Stimulated activated CD4-positive, alpha-beta T cell treated with anti-CD3 and anti-CD28 coated beads, Interleukin-2, amount 100 ng/mL, for 4 hours (primary cell): ENCODE measurements at regions not wholly inside any gene's neighbourhood (a gene's known extent, or its start where the extent isn't known, plus 50 kb on each side); places are given as distances from the start of the nearest gene placed in this dataset.

Source experiments
- DNase-seq: peaks from one replicate; pipeline ENCODE4 v3.0.0-alpha.2; 2020; ENCODE audit warnings: low read depth

GRCh38 chr13:76210262-76210661, 574.1 kb downstream of the LMO7 start:
- no peak for DNase-seq

GRCh38 chr13:76198568-76199163, 562.5 kb downstream of the LMO7 start:
- no peak for DNase-seq

DNA sequence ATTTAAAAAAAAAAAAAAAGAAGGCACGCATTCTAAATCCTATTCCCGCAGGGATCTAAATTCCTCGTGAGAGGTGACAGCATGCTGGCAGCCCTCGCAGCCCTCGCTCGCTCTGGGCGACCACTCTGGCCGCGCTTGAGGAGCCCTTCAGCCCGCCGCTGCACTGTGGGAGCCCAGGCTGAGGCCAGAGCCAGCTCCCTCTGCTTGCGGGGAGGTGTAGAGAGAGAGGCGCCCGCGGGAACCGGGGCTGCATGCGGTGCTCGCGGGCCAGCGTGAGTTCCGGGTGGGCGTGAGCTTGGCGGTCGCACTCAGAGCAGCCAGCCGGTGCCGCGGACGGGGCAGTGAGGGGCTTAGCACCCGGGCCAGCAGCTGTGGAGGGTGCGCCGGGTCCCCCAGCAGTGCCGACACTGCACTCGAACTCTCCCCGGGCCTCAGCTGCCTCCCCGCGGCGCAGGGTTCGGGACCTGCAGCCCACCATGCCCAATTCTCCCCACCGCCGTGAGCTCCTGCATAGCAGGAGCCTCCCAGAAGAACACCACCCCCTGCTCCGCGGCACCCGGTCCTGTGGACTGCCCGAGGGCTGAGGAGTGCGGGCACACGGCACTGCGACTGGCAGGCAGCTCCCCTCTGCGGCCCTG, 553.9 kb downstream of the LMO7 start:
- no peak for DNase-seq

DNA sequence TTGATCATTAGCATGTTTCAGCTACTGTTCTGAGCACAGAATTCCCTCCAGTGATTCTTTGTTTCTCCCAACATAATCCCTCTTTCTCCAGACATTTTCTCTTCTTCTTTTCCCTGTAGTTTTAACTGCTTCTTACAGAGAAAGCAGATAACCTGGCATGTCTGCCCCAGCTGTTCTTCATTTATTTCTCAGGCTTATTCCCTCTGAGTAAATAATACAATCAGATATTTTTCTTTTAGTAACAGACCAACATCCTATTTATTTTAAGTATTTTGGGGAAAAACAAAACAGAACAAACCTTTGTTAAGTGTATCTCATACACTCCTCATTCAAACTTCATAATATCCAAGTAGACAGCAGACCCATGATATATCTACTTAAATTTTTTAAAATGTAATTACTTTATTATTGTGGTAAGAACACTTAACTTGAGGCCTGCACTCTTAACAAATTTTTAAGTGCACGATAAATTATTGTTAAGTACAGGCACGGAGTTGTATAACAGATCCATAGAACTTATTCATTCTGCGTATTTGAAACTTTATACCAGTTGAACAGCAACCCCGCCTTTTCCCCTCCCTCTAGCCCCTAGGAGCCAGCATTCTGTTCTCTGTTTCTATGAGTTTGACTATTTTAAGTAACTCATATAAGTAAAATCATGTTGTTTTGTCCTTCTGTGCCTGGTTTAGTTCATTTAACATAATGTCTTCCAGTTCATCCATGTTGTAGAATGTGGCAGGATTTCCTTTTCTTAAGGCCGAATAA, 540.0 kb downstream of the LMO7 start:
- DNase-seq = no peak

- no peak for DNase-seq
These were observed 532.5 kb downstream of the LMO7 start for GRCh38 chr13:76168661-76169060.

- no peak for DNase-seq
These were observed 528.2 kb downstream of the LMO7 start for GRCh38 chr13:76164290-76164689.

DNA sequence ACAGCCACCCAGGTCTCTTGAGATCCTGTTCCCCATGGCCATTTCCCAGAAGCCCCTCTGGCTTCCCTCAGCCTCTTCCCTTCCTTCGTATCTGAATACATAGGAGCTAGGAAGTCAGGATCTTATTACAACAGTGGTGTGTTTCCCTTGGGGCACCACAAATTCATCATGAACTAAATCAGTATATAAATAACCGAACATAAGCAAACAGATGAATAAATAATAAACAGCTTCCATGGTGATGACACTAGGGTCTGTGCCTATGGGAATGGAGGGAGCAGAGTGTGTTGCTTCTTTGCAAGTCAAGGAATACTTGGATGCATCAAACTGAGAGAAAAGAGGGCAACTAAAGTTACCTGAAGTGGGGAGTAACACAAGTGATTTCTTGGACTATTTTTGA, 527.6 kb downstream of the LMO7 start:
- DNase-seq = no peak

DNA sequence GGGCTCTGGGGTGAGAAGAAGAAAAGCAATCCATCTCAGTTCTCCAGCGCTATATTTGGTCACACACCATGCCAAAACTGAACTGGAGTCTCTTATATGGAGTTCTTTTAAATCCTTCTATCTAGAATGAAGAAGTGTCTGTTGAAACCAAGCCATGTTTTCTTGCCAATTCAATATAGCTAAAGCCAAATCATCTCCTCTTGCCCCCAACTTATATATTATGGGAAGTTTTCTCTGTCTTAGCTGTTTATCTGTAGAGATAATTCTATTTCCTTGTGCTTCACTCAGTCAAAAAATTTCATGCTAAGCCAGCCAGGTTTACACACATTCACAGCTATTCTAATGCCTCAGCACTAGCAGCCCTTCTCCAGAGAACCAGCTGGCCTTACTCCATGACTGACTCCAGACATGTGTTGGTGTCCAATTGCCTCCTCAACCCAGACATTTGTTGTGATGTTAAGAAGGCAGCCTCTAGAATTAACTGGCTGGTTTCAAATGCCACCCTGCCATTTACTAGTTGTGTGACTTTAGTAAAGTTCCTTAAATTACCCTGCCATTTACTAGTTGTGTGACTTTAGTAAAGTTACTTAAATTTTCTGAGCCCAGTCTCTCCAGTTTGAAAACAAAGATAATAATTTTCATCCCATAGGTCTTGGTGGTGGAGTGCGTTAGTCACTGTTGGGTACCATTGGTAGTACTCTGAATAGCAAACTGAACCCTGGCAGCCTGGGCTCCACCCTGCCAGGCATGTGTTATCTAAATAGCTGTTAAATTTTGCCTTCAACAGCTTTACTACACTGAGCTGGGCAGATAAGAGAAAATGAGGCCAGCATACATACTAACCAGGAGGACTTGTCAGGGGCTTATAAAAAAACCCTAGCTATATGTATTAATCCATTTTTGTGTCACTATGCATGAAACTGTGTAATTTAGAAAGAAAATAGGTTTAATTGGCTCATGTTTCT, 525.1 kb downstream of the LMO7 start:
- DNase-seq = no peak

DNA sequence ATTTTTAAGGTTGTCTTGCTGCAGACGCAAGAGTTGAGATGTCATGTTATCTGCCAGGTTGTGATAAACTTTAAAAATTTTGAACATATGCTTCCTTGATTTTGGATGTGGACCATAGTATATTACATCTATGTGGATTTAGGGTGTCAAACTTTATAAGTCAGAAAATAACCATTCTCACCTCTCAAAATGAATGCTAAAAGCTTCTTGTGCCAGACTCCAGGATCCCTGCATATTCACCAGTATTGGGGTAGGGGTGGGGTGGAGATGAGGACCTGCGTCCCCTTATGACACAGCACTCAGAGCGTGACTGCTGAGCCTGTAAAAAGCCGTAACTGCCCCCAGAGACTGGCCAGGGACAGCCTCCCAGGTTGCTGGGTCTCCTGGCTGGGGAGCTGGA, 524.4 kb downstream of the LMO7 start:
- no peak for DNase-seq

DNA sequence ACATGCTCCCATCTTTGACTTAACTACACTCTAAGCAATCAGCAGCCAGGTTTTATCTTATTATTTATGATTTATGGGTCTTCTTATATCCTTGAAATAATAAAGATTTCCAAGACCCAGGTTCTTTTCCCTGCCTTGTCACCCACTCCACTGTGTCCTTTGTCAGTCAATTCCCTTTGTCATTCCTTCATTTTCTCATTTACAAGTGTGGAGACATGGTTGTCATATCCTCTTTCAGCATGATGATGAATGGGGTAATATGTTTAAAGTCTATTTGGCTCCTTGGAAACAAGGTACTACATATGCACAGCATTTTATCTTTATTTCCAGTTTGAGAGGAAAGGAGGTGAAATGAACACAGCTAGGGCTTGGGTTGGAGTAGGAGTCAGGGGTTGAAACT, 521.8 kb downstream of the LMO7 start:
- no peak for DNase-seq

DNA sequence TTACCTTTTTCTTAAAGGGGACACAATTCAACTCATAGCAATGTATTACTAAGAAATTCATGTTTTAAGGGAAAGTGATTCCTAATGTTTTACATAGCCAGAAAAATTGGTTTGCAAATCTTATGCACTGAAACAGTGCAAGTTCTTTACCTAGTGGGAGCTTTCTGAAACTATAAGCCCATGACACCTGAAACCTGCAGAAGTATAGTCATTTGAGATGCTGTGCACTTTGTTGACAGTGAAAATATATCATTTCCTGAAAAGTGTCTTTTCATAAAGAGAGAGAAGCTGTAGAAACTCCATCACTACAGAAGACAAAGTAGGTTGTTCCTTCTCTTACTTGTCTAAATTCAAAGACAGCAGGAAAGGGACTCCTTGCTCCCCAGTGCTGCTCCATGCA, 517.1 kb downstream of the LMO7 start:
- no peak for DNase-seq

GRCh38 chr13:76148926-76149325, 512.8 kb downstream of the LMO7 start:
- DNase-seq = no peak

DNA sequence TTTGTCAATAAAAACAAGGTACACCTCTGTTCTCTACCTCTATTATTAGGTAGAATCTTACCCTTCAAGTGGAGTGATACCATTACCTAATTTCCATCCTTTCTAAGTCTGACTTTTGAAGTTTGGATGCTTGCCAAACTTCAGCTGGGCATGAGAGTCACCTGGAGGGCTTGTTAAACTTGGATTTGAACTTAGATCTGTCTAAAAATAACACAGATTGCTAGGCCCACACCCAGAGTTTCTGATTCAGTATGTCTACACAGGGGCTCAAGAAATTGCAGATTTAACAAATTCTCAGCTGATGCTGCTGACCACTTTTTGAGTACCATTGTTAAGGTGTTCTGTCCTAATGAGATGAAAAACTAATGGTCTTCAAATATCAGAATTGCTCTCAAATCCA, 512.2 kb downstream of the LMO7 start:
- DNase-seq = no peak

GRCh38 chr13:76132532-76132931, 496.4 kb downstream of the LMO7 start:
- DNase-seq = no peak

DNA sequence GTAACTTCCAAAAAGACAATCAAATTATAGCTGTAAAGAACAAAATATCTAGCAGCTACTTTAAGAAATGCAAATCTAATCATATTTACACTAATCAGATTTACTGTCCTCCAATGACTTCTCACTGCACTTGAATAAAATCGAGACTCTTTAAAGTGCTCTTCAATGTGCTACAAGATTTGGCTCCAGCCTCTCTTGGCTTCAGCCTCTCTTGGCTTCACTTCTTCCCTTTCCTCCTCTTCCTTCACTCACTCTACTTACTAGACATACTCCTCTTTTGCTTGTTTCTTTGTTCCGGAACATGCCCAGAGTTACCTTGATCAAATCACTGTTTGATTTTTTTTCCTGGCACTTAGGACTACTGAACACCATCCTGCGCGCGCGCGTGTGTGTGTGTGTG, 495.4 kb downstream of the LMO7 start:
- no peak for DNase-seq

DNA sequence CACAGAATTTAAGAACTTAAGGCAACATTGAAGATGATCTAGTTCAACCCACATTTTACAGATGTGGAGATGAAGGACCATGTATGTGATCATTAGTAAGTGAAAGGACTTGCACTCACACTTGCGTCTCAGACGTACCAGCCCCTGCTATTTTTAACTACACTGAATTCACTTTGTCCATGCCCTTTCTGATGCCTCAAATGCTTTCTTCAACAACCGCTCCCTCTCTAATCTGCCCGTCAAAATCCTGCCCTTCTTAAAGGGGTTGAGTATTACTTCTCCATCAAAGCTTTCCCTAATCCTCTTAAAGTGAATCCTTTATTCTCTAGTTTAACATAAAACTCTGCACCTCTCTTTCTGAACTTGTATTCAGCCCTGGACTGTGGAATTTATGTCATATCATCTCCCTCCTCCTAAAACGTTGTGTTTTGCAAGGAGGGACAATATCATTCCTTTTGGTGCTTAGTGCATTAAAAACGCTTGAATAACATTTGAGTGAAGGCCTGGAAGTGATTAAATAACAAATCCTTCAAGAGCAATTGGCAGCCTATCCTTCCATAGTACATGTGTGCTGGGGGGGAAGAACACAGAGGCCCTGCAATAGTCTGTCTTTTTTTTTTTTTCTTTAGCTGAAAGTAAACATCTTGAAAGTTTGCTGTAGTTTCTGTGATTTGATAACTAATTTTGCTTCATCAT, 493.3 kb downstream of the LMO7 start:
- no peak for DNase-seq

DNA sequence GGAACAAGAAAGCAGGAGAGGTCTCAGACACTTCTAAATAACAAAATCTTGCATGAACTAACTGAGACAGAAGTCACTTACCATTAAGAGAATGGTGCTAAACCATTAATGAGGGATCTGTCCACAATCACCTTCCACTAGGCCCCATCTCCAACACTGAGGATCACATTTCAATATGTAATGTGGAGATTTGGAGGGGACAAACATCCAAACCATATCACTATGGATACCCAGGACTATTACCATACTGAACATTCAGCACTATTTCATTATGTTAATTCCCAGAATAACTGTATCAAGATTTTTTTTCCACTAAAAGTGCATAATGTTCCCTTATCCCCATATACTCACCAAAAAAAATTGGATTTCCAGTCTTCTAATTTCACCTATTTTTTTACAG, 491.8 kb downstream of the LMO7 start:
- DNase-seq = no peak

DNA sequence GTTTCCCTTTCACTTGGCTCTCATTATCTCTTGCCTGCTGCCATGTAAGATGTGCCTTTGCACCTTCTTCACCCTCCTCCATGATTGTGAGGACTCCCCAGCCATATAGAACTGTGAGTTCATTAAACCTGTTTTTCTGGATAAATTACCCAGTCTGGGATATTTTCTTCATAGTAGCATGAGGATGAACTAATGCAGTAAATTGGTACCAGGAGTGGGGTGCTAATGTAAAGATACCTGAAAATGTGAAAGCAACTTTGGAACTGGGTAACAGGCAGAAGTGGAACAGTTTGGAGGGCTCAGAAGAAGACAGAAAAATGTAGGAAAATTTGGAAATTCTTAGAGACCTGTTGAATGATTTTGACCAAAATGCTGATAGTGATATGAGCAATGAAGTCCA, 487.4 kb downstream of the LMO7 start:
- DNase-seq = no peak

DNA sequence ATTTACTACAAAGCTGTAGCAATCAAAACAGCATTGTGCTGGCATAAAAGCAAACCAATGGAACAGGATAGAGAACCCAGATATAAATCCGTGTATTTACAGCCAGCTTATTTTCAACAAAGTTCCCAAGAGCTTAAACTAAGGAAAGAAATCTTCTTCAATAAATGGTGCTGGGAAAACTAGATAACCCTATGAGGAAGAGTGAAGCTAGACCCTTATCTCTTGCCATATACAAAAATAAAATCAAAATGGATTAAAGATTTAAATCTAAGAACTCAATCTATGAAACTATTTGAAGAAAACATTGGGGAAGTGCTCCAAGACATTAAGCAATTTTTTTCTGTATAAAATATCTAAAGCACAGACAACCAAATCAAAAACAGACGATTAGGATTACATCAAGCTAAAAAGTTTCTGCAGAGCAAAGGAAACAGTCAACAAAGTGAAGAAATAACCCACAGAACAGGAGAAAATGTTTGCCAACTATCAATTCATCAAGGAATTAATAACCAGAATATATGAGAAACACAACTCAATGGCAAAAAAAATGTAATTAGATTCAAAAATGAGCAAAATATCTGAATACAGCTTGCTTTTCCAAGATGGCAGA, 480.7 kb downstream of the LMO7 start:
- no peak for DNase-seq

- DNase-seq = no peak
These were observed 470.6 kb downstream of the LMO7 start for GRCh38 chr13:76106763-76107162.

GRCh38 chr13:76094645-76095044, 458.5 kb downstream of the LMO7 start:
- DNase-seq = no peak
